DMS 273 treated with DMSO at 0.1 percent for 48 hours (cell line): ENCODE measurements at regions not wholly inside any gene's neighbourhood (a gene's known extent, or its start where the extent isn't known, plus 50 kb on each side); places are given as distances from the start of the nearest gene placed in this dataset.
"Not testable (repeated sequence)": the region's sequence is repeated elsewhere in the genome, so short reads cannot be mapped to it uniquely, and the experiment has no call there.

Experiments
- DNase-seq: peaks from one replicate; lab custom pipeline; 2025; lab: John Stamatoyannopoulos, UW

GRCh38 chr12:93208011-93208410, 169.7 kb upstream of the NUDT4 start:
- DNase-seq = no peak

GRCh38 chr12:93214523-93215289, 163.0 kb upstream of the NUDT4 start:
- no peak for DNase-seq

- DNase-seq = no peak
Observed at GRCh38 chr12:93215290-93215678, 162.4 kb upstream of the NUDT4 start.

GRCh38 chr12:93219947-93220346, 157.8 kb upstream of the NUDT4 start:
- no peak for DNase-seq

GRCh38 chr12:93221841-93222240, 155.9 kb upstream of the NUDT4 start:
- no peak for DNase-seq

GRCh38 chr12:93223440-93224426, 154.0 kb upstream of the NUDT4 start:
- DNase-seq = peak; percentile 39

- no peak for DNase-seq
Observed at GRCh38 chr12:93225094-93225493, 152.6 kb upstream of the NUDT4 start.

GRCh38 chr12:93226361-93226760, 151.4 kb upstream of the NUDT4 start:
- DNase-seq = no peak

GRCh38 chr12:93229494-93230325, 148.0 kb upstream of the NUDT4 start:
- DNase-seq = no peak

- DNase-seq = no peak
Observed at GRCh38 chr12:93230326-93230720, 147.4 kb upstream of the NUDT4 start.

GRCh38 chr12:93231938-93232337, 145.8 kb upstream of the NUDT4 start:
- DNase-seq = no peak

GRCh38 chr12:93234641-93235040, 143.1 kb upstream of the NUDT4 start:
- peak; percentile 76 for DNase-seq

- no peak for DNase-seq
Observed at GRCh38 chr12:93235881-93236280, 141.8 kb upstream of the NUDT4 start.

GRCh38 chr12:93237235-93237915, 140.3 kb upstream of the NUDT4 start:
- DNase-seq = no peak

- not testable (repeated sequence) for DNase-seq
Observed at GRCh38 chr12:93238512-93239262, 139.0 kb upstream of the NUDT4 start.

GRCh38 chr12:93239789-93240188, 137.9 kb upstream of the NUDT4 start:
- DNase-seq = not testable (repeated sequence)

GRCh38 chr12:93242154-93242972, 135.4 kb upstream of the NUDT4 start:
- DNase-seq = no peak

GRCh38 chr12:93243382-93243688, 134.4 kb upstream of the NUDT4 start:
- no peak for DNase-seq

- no peak for DNase-seq
Observed at GRCh38 chr12:93243689-93244513, 133.8 kb upstream of the NUDT4 start.
